ENCODE measurements at regions not wholly inside any gene's neighbourhood (a gene's known extent, or its start where the extent isn't known, plus 50 kb on each side); places are given as distances from the start of the nearest gene placed in this dataset.

- TF ChIP-seq CTCF (conservative IDR thresholded peaks at IDR 0.05; ENCODE audit: low read length) (no peak), EZH2phosphoT487 (IDR thresholded peaks at IDR 0.05; ENCODE audit: borderline replicate concordance) (no peak)
Observed at GRCh38 chr9:135373820-135374219, 105.8 kb upstream of the PPP1R26 start.

All from Loucy (cell line).